Activated CD4-positive, alpha-beta T cell treated with anti-CD3 and anti-CD28 coated beads, Interleukin-2, amount 50 U/mL, for 24 hours (primary cell): ENCODE measurements at regions not wholly inside any gene's neighbourhood (a gene's known extent, or its start where the extent isn't known, plus 50 kb on each side); places are given as distances from the start of the nearest gene placed in this dataset.
"Not testable (repeated sequence)": the region's sequence is repeated elsewhere in the genome, so short reads cannot be mapped to it uniquely, and the experiment has no call there.

Experiments
- DNase-seq, 2 donors: peaks; one replicate each; pipeline ENCODE4 v3.0.0-alpha.2; 2020; ENCODE audit warnings: low read depth in 1 of 2, low spot score in 1 of 2

DNA sequence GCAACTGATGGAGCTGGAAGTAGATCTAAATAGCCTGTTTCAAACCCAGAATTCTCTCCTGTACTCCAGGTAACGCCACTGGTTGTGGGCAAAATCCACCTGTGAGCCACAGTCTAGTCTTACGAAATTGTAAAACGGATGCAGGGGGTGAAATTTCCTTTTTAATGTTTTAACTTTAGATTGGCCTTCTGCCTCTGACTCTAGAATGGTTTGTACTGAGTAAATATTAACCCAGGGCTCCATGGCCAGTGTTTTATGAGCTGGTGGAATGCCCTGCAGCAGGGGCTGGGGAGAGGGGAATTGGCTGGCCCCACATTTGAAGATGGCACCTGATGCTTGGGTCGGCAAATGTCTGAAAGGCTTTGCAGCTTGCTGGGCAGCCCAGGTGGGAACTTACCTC, 156.6 kb downstream of the MYCN start:
- DNase-seq: no peak

DNA sequence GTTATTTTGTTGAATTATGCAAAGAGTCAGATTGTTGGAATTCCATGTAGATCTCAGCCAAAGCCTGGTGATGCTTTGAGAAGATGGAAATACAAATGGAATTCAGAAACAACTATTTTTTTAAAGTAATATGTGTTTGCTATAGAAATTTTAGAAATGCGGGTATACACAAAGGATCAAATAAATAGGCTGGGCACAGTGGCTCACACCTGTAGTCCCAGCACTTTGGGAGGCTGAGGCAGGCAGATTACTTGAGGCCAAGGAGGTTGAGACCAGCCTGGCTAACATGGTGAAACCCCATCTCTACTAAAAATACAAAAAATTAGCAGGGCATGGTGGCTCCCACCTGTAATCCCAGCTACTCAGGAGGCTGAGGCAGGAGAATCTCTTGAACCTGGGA, 155.1 kb downstream of the MYCN start:
- not testable (repeated sequence) for DNase-seq

DNA sequence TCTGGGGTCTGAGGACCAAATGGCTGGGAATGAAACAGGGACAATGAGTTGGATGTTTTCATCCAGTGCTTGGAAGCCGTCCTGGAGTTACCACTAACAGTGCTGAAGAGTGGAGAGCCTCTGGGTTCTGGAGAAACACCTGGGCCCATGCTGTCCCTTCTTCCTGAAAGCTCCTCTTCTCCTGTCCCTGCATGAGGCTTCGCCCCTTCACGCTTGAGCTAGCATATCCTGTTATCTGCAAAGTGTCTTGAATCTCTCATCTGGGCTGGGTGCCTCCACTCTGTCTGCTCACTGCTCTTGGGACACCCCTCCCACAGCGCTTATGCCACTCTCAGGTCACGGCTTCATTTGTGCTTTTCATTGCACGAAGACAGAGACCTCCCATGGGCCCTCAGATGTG, 154.5 kb downstream of the MYCN start:
- no peak for DNase-seq

GRCh38 chr2:16093639-16094529, 153.5 kb downstream of the MYCN start:
- no peak for DNase-seq

DNA sequence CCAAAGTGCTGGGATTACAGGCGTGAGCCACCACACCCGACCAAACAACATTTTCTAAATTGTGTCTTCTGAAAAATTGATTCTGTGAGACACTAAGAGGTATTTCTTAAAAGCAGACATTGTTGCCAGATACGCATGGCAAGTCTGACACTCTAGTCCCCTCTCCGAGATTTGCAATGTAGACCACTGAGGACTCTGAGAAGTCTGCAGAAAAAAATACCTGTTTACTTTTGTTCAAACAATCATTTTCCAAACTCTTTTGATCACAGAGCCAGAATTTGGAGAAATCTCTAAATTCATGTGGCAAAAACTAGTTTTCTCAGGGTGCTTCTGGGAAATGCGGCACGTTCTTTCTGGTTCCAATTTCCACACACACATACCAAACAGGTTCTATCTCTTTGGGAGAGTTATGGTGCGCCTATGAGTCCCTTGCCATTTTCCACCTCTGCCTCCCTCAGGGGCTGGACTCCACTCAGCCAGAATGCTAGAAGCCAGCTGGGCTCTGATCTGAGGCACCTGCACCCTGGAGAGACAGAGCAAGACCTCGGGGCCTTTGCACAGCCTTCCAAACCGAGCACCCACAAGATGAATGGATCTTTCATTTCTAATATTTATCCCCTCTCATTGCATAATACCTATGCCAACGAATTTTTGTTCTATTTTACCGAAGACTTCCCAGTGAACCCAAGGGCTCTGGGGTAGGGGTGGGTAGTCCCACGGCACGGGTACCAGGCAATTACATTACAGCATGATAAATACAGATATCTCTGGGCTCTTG, 152.7 kb downstream of the MYCN start:
- DNase-seq: no peak

DNA sequence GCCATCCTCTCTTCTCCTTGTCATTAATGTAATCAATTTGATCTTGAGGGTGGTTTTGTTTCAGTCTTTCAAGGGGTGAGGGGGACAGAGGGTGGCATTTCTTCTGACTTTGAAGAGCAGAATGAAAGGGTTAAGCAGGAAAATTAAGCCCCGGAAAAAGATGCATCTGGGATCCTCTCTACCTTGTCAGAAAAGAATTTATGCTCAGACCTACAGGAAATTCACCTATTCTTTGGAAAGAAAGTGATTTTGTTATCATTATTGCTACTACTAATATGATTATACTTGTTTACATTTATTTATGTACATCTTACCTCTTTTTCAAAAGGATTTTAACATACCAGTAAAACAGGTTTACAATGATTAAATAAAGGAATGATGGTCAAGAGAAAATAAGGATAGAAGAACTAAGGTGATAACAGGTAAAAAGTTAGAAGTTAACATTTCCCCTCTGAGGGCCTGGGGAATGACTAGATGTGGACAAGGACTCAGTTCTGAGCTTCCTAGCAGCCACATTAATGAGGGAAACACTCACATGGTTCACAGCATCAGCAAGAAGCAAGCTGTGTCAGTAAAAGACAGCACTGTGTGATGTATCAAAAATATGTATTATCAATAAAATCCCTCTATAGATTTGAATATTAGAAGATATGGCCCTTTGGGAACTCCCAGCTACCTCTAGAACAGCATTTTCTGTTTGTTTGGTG, 151.4 kb downstream of the MYCN start:
- DNase-seq: no peak

- no peak for DNase-seq
Measured at GRCh38 chr2:16090650-16091575, 150.6 kb downstream of the MYCN start.

DNA sequence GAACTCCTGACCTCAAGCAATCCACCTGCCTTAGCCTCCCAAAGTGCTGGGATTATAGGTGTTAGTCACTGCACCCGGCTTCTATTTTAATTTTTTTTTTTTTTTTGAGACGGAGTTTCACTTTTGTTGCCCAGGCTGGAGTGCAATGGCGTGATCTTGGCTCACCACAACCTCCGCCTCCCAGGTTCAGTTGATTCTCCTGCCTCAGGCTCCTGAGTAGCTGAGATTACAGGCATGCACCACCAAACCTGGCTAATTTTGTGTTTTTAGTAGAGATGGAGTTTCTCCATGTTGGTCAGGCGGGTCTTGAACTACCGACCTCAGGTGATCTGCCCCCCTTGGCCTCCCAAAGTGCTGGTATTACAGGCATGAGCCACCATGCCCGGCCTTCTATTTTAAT, 149.1 kb downstream of the MYCN start:
- not testable (repeated sequence) for DNase-seq

DNA sequence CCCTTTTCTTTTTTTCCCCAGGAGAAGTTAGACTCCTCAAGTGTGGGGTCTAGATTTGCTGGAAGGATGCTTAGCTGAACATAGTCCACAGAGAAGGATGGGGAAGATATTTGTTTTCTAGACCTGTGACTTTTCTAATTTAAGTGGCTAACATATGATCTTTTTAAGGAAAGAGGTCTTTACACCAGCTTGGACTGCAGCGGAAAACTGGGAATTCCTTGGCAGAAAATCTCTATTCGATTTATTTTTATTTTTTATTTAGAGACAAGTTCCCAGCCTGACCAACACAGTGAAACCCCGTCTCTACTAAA, 148.4 kb downstream of the MYCN start:
- DNase-seq: no peak

- DNase-seq: no peak
Measured at GRCh38 chr2:16088035-16088801, 147.9 kb downstream of the MYCN start.

DNA sequence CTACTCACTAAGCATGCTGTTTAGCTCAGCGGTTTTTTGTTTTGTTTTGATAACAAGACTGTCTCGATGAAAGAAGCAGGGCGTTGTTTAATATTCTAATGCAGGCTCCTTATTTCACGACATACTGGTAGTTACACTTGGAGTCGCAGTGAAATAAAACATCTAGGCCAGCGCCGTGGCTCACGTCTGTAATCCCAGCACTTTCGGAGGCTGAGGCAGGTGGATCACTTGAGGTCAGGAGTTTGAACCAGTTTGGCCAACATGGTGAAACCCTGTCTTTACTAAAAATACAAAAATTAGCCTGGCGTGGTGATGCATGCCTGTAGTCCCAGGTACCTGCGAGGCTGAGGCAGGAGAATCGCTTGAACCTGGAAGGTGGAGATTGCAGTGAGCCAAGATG, 145.8 kb downstream of the MYCN start:
- not testable (repeated sequence) for DNase-seq

DNA sequence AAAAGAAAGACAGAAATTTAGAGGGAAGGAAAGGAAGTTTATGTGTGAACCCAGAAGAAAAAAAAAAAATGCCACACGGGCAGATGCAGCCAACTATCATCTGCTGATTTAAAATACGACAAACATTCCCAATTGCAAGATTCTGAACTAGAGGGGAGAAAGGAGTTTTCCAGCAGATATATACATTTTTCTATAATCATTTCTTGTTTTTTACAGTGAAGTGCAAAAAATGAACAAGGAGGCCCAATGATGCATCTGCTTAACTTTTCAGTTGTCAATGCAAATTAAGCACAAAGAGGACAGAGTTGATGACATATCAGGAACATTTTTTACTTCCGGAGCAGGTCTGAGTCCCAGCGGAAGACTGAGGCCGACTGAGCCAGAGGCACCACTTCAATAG, 144.7 kb downstream of the MYCN start:
- no peak for DNase-seq

DNA sequence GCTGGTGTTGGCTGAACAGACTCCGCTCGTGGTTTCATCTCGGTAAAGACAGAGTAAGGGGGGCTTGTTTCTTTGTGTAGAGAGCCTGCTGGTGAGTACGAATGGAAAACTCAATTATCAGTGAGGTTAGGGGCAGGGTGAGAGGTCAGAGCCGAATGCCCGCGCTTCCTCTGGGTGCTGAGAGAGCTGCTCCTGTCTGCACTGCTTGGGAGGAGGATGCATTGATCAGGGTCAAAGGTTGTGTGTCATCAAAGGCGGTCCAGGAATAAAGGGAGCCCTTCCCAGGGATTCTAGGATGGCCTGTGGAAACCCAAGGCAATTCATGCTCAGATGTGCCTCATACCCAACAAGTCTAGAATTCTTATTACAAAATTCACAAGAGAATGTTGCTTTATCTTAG, 143.9 kb downstream of the MYCN start:
- DNase-seq: no peak

DNA sequence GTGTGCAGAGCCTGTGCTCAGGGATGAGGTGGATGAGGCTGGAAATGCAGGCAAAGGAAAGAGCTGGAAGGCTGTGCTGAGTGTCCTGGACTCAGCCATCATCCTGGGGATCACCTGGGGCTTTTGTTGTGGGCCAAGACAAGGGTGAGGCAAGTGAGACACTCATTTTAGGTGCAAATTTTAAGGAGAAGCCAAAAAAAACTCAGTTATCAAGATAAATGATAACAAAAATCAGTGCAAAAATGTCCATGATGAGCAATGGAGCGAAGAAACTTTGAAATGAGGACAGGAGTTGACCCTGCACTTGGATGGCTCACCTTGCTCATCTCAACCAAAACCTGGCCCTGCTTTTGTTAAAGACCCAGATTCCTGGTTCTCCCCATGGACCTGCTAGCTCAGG, 141.9 kb downstream of the MYCN start:
- no peak for DNase-seq

GRCh38 chr2:16081316-16082200, 141.2 kb downstream of the MYCN start:
- no peak for DNase-seq

DNA sequence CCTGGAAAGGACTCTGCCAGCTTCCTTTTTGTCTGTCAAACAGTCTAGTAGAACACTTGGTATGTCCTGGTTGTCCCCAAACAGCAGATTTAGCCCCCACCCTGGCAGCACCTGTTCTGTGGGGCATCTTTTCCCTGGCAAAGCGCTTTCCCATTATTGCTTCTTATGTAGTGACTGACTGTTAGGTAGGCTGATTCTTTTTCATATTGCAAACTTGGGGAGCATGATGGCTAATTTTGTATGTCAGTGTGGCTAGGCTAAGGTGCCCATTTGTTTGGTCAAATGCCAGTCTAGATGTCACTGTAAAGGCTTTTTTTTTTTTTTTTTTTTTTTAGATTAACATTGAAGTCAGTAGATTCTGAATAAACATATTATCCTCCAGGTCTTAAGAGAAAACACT, 140.2 kb downstream of the MYCN start:
- no peak for DNase-seq

DNA sequence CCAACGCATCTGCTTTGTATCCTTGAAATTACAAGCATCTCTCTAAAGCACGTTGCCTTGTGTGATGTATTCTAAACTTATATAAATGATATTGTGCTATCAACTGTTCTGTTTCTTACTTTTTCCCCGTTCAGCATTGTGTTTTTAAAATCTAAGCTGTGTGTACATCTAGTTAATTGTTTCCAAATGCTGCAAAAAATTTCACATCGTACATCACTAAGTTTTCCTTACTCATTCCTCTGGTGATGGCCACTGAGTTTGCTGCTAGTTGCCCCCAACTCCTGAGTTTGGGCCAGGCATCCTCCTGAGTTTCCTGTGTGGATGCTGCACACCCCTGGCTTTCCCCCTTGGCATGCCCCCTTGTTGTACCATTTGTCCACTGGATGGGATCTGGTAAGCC, 139.7 kb downstream of the MYCN start:
- no peak for DNase-seq

- DNase-seq: no peak
Measured at GRCh38 chr2:16079637-16080036, 139.3 kb downstream of the MYCN start.

DNA sequence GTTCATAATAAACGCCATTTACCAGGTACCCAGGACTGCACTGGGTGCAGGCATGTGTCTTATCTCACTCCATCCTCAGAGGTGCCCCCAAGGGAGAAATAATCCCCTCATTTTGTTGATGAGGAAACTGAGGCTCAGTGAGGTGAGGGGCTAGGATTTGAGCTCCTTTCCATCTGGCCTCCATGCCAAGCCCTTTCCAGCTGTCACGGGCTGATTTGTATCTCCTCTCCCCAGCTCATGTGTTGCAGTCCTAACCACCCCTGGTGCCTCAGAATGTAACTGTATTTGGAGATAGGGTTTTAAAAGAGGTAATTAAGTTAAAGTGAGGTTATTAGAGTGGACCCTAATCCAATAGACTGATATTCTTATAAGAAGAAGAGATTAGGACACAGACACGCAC, 137.3 kb downstream of the MYCN start:
- DNase-seq: no peak
